HG03175 (cell line): ENCODE measurements at regions not wholly inside any gene's neighbourhood (a gene's known extent, or its start where the extent isn't known, plus 50 kb on each side); places are given as distances from the start of the nearest gene placed in this dataset.
"Not testable (repeated sequence)": the region's sequence is repeated elsewhere in the genome, so short reads cannot be mapped to it uniquely, and the experiment has no call there.

Experiments
- ATAC-seq: cut with Tn5 transposase; IDR thresholded peaks from one replicate; pipeline ENCODE4 v1.9.1; 2021; ENCODE audit warnings: mild to moderate bottlenecking, moderate library complexity; ENCODE audit not compliant: unreplicated experiment

DNA sequence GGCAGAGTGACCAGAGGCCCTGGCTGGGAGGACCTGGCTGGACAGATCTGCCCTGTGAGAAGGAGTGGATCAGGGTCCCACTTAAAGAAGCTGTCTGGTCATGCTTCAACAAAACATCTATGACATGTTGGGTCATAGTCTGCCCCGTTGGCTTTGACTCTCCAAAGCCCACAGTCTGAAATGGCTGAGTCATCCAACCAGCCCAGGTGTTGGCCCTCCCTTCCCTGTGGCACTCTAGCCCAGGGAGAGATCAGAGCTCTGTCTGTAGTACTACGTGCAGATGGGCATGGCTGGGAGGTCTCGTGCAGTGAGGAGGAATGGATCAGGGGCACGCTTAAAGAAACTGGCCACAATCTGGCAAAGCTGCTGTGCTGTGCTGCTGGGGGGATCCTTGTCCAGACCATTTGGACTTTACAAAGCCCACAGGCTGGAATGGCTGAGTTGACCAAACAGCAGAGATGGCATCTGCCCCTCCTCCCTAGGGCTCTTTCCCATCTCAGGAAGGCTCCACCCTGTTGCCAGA, 206.1 kb downstream of the TUSC1 start:
- ATAC-seq = no peak

DNA sequence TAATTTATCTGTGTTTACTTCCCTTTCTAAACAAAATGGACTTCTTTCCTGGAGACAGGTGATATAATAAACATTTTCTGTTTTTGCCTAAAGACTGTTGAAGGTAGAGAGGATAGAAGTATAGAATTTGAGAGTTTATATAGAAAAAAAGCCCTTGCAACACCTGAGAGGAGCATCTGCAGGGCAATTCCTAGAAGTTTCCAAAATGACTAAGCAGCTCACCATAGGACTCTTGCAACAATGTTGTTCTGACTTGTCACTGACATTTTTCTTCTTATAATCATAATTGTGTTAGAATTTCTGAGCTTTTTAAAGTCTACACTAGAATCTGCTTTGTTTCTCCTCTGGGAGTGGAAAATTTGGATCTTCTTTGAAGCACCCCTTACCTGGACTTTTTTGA, 216.8 kb downstream of the TUSC1 start:
- no peak for ATAC-seq

DNA sequence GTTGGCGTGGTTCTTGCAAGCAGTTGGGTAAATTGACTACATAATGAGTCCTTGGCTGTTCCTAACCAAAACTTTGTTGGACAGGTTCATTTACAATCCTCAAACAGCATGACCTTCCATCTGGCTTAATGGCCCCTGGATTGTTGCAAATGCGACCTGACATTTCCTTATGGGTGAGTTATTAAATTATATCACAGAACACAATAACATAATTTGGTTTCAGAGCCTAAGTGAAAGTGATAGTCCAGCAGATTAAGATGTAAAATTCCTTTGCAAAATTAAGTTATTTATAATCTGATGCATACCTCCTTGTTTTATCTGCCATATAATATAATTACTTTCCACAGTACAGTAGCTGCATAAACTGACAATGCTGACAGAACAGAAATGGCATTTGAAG, 224.4 kb downstream of the TUSC1 start:
- ATAC-seq = no peak

DNA sequence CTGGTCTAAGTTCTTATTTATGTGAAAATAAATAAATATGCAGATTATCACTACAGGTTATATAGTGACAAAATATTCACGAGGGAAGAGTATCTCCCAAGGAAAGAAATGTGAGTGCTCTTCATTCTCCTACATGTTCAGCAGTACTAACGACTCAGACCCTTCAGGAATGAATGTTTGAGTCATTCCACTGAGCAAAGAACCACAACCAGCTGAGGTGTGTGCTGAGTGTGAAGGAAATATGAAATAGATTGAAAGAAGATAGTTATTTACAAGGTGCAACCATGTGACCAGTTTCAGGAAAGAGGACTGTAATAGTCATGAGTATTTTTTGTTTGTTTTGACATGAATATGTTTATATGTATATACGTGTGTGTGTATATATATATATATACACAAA, 228.7 kb downstream of the TUSC1 start:
- no peak for ATAC-seq

GRCh38 chr9:25445721-25446120, 232.5 kb downstream of the TUSC1 start:
- not testable (repeated sequence) for ATAC-seq

DNA sequence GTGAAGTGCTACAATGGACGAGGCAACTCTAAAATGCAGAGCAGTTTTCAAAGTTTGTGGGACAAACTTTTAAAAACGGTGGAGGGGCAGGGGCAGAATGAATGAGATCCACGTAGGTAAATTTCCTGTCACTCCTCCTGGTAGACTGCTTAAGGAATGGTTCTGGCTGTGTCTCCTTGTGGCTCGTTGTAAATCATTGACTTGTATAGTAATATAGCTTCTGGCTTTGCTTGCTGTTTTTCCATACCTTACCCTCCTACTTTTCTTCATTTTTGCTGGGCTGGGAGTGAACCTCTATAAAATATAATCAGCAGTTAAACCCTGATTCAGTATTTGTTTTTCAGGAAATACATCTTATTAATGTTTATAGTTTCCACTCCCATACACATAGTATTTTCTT, 235.7 kb downstream of the TUSC1 start:
- no peak for ATAC-seq

GRCh38 chr9:25427898-25428297, 250.3 kb downstream of the TUSC1 start:
- ATAC-seq = no peak

DNA sequence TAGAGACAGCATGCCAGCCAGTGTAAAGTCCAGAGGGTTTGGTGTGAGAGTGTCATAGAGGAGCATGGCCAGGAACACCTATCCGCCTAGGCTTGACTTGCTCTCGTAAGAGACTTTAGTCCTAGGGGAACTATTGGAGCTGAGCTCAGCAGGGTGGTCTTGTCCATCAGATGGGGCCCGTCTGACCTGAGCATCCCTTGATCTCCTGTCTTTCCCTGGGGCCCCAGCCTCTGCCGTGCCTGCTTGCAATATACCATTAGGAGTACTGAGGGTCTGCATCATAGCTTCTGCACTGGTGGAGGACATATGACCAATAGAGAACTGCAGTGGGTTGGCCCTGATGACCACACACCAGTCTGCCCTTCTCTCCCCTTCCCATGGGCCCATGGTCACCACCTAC, 251.0 kb downstream of the TUSC1 start:
- ATAC-seq = no peak

DNA sequence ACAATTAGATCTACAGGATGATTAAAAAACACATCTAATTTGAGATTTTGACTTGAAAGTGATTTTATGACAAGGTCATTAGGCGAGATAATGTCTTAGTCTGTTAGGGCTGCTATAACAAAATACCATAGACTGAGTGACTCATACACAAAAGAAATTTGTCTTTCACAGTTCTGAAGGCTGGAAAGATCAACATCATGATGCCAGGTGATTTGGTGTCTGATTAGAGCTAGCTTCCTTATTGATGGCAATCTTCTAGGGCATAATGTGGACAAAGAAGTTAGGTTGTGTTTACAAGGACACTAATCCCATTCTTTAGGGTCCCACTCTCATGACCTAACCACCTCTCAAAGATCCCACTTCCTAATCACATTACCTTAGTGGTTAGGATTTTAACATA, 256.7 kb downstream of the TUSC1 start:
- ATAC-seq = no peak

DNA sequence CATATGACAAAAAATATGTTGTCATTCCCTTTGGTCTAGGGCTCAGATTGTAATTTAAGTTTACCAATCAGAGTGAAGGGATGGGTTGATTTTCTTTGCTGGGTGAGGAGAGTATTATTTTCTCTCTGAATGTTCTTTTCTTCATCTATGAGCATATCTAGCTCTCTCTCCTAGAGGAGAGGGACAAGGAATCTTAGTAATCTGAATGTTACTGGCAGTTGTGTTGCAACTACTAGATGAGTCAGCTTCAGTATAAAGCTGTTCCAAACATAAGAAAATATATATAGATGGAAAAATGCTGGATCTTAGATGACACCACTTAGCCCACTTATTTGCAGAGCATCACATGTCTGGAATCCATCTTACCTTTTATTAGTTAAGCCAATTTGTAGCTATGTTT, 259.3 kb downstream of the TUSC1 start:
- no peak for ATAC-seq

DNA sequence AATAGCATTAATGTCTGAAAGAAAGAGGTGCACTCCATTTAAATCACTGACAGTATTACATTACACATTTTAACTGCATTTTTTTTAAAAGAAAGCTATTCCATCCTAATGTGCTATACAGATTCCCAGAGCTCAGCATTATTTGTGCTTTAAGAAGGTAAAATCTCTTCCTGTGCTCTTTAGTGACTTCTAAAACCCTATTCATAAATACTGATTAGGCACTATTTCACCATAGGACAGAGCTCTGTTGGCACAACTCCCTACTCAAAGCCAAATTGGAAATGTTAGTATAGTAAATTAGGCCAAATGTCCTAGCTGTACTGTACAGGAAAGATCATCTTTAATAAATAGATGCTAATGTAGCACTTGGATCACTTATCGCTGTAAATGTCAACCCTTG, 262.5 kb downstream of the TUSC1 start:
- no peak for ATAC-seq

GRCh38 chr9:25412646-25413045, 265.6 kb downstream of the TUSC1 start:
- no peak for ATAC-seq

DNA sequence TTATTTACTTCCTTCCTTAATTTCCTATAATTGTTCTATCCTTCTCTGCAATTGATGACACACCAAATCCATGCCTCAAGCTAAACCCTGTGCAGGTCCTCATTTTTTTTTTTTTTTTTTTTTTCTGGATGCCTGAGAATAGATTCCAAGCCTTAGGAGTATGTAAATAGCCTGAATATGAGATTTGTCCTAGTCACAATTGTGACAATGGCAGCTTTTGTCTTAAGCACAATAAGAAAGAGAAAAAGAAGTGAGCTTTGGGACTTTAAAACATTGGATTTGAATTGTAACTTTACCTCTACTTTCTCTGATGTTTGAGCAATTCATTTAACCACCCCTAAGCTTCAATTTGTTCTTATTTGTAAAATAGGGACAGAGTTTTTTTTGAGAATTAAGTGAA, 280.5 kb downstream of the TUSC1 start:
- ATAC-seq = no peak

- no peak for ATAC-seq
Measured at GRCh38 chr9:25396828-25397227, 281.4 kb downstream of the TUSC1 start.

GRCh38 chr9:25381141-25381540, 297.1 kb downstream of the TUSC1 start:
- no peak for ATAC-seq

DNA sequence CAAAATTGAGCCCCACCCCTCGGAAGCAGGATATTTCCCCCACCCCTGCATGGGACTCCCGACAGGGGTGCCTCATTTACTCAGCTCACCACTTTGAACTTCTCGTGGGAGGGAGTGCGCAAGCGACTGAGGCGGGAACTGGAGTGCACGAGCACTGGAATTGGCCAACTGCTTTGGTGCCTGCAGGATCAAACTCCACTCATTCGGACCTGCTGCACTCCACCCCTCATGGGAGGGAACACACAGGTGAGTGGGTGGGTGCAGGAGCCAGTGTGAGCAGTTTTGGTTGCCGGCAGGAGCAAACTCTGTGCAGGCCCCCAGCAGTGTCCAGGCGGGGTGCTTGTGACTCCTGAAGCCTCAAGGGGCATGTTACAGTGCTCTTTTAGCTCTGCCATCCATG, 301.2 kb downstream of the TUSC1 start:
- no peak for ATAC-seq

DNA sequence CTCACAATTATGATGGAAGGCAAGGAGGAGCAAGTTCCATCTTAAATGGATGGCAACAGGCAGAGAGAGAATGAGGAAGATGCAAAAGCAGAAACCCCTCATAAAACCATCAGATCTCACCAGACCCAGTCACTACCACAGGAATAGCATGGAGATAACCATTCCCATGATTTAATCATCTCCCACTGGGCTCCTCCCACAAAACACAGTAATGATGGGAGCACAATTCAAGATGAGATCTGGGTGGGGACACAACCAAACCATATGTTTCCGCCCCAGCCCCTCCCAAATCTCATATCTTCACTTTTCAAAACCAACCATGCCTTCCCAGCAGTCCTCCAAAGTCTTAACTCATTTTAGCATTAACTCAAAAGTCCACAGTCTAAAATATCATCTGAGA, 304.0 kb downstream of the TUSC1 start:
- no peak for ATAC-seq

- ATAC-seq = no peak
Measured at GRCh38 chr9:25366906-25367305, 311.3 kb downstream of the TUSC1 start.

DNA sequence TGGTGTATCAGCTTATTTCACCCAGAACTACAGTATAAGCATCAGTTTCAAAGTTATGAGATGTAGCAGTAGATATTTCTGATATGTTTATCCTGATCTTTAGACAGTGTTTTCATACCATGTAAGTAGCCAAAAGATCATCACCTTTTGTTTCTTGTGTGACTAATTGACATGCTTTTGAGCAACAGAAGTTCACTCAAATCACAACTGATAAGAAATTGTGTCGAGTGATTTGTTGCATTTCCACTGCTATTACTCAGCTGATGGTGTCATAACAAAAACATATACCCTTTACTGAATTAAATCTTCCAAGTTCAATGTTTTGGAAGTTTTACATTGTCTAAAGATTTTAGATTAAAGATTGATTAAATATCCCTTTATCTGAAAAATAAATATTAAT, 324.5 kb downstream of the TUSC1 start:
- ATAC-seq = no peak

GRCh38 chr9:25350011-25350410, 328.2 kb downstream of the TUSC1 start:
- ATAC-seq = no peak

DNA sequence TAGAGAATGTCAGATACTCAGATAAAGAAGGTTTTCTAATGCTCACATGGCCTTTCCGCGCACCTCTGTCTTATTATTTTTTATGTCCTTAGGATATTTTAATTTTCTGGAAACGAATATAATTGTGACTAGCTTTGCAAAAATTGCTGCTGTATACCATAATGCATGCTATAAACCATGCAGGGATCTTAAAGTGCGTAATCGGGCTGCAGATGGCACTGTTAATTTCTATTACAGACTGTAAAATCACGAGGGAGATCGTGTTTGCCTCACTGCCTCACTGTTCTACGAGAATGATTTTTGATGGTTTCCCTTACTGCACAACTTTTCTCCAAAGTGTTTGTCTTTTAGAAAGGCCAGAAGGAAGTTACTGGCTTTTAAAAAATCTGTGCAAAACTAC, 356.1 kb downstream of the TUSC1 start:
- no peak for ATAC-seq

GRCh38 chr9:25310961-25311360, 367.3 kb downstream of the TUSC1 start:
- no peak for ATAC-seq

GRCh38 chr9:25308549-25308948, 369.7 kb downstream of the TUSC1 start:
- ATAC-seq = no peak

GRCh38 chr9:25302601-25303000, 375.6 kb downstream of the TUSC1 start:
- no peak for ATAC-seq
